Hepatocyte (in vitro differentiated cells): ENCODE measurements at regions not wholly inside any gene's neighbourhood (a gene's known extent, or its start where the extent isn't known, plus 50 kb on each side); places are given as distances from the start of the nearest gene placed in this dataset.

Experiments used
- DNase-seq: peaks from one replicate; pipeline ENCODE4 v3.0.0-alpha.2; 2016; ENCODE audit warnings: low spot score
- H2AFZ ChIP-seq: fragments of 200-600 bp; sonication (generic); 2 replicates; pipeline ENCODE4 v1.6.0; 2016; ENCODE audit warnings: antibody characterized with exemption, mild to moderate bottlenecking
- H3K27ac ChIP-seq: fragments of 200-600 bp; sonication (generic); 2 replicates; pipeline ENCODE4 v1.5.1; 2016; ENCODE audit warnings: mild to moderate bottlenecking
- H3K27me3 ChIP-seq: fragments of 200-600 bp; sonication (generic); 2 replicates; pipeline ENCODE4 v1.6.1; 2016
- H3K36me3 ChIP-seq: fragments of 200-600 bp; sonication (generic); replicated peaks from 2 replicates; pipeline ENCODE4 v1.5.1; 2016; ENCODE audit warnings: low read depth; ENCODE audit not compliant: insufficient read depth
- H3K4me1 ChIP-seq: fragments of 200-600 bp; sonication (generic); 2 replicates; pipeline ENCODE4 v1.5.1; 2016; ENCODE audit warnings: mild to moderate bottlenecking, moderate library complexity; ENCODE audit not compliant: insufficient read depth
- H3K4me2 ChIP-seq: fragments of 200-600 bp; sonication (generic); 2 replicates; pipeline ENCODE4 v1.6.0; 2016
- H3K4me3 ChIP-seq: fragments of 200-600 bp; sonication (generic); 2 replicates; pipeline ENCODE4 v1.5.1; 2016; ENCODE audit warnings: mild to moderate bottlenecking
- H3K79me2 ChIP-seq: fragments of 200-600 bp; sonication (generic); 2 replicates; pipeline ENCODE4 v1.6.0; 2017; ENCODE audit warnings: mild to moderate bottlenecking
- H3K9me2 ChIP-seq: fragments of 200-600 bp; sonication (generic); replicated peaks from 2 replicates; pipeline ENCODE4 v1.6.0; 2017; ENCODE audit warnings: mild to moderate bottlenecking; ENCODE audit not compliant: insufficient read depth
- H3K9me3 ChIP-seq: fragments of 200-600 bp; sonication (generic); 2 replicates; pipeline ENCODE4 v1.5.1; 2016; ENCODE audit warnings: low read depth, mild to moderate bottlenecking
- H4K20me1 ChIP-seq: fragments of 200-600 bp; sonication (generic); 2 replicates; pipeline ENCODE4 v1.6.0; 2016; ENCODE audit warnings: mild to moderate bottlenecking; ENCODE audit not compliant: insufficient read depth, poor library complexity, severe bottlenecking
- EZH2 ChIP-seq: fragments of 200-600 bp; sonication (generic); IDR thresholded peaks from 2 replicates; pipeline ENCODE4 v1.6.1; 2016; ENCODE audit warnings: antibody characterized with exemption, mild to moderate bottlenecking, borderline replicate concordance
- EZH2phosphoT487 ChIP-seq: fragments of 200-600 bp; sonication (generic); IDR thresholded peaks from one replicate; pipeline ENCODE4 v1.6.1; 2018; ENCODE audit warnings: antibody characterized with exemption, mild to moderate bottlenecking, low read depth, moderate library complexity; ENCODE audit not compliant: unreplicated experiment, severe bottlenecking
- WGBS: methylation state at CpG from one replicate; pipeline ENCODE4 v1.1.6; 2016; ENCODE audit warnings: low lambda C conversion rate; ENCODE audit errors: missing lambda C conversion rate; 5-methylcytosine and 5-hydroxymethylcytosine counted together
- TF ChIP-seq, protein P1 (sequence below): fragments of 200-600 bp; sonication (generic); IDR thresholded peaks from 2 replicates; pipeline ENCODE4 v1.5.1; 2016; ENCODE audit warnings: antibody characterized with exemption, mild to moderate bottlenecking; ENCODE audit not compliant: poor library complexity

DNA sequence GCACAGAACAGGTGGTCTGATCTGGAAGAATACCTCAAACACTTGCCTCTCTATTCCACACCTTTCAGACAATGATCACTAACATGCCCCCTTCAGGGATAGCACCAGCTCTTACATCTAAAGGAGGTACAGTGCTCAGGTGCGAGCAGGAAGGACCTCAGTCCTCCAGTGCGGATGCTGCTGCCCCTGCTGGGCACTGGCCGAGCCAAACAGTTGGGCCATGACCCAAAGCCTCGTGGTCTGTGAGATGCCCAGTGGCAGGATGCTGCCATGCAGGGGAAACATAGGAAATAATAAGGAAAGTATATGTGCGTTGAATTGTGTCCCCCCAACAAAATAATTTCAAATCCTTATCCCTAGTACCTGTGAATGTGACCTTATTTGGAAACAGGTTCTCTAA lies 243.7 kb downstream of the NDUFA10 start:
- H3K4me2 ChIP-seq: no peak overlapping the region
- TF ChIP-seq, protein P1, sequence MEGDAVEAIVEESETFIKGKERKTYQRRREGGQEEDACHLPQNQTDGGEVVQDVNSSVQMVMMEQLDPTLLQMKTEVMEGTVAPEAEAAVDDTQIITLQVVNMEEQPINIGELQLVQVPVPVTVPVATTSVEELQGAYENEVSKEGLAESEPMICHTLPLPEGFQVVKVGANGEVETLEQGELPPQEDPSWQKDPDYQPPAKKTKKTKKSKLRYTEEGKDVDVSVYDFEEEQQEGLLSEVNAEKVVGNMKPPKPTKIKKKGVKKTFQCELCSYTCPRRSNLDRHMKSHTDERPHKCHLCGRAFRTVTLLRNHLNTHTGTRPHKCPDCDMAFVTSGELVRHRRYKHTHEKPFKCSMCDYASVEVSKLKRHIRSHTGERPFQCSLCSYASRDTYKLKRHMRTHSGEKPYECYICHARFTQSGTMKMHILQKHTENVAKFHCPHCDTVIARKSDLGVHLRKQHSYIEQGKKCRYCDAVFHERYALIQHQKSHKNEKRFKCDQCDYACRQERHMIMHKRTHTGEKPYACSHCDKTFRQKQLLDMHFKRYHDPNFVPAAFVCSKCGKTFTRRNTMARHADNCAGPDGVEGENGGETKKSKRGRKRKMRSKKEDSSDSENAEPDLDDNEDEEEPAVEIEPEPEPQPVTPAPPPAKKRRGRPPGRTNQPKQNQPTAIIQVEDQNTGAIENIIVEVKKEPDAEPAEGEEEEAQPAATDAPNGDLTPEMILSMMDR: no peak
- no peaks in the 10 kb centered on the region for H3K79me2 ChIP-seq
- no peaks in the 10 kb centered on the region for H3K9me3 ChIP-seq
- H3K9me2 ChIP-seq: no peaks in the 10 kb centered on the region
- no peaks in the 10 kb centered on the region for H4K20me1 ChIP-seq
- no peaks in the 10 kb centered on the region for H3K27me3 ChIP-seq
- DNase-seq: no peak
- H3K27ac ChIP-seq: no peak overlapping the region
- H3K4me1 ChIP-seq: peaks cover under 1% of the 10 kb centered on the region
- no peak overlapping the region for H3K4me3 ChIP-seq
- no peak overlapping the region for H2AFZ ChIP-seq
- H3K36me3 ChIP-seq: no peaks in the 10 kb centered on the region
- 93% methylated on average over 5 of the region's 5 CpGs for WGBS

- WGBS: 92% methylated on average over 19 of the region's 19 CpGs
- DNase-seq: no peak
- no peak overlapping the region for H3K4me2 ChIP-seq
Measured at GRCh38 chr2:239780236-239780994, 244.7 kb downstream of the NDUFA10 start.

DNA sequence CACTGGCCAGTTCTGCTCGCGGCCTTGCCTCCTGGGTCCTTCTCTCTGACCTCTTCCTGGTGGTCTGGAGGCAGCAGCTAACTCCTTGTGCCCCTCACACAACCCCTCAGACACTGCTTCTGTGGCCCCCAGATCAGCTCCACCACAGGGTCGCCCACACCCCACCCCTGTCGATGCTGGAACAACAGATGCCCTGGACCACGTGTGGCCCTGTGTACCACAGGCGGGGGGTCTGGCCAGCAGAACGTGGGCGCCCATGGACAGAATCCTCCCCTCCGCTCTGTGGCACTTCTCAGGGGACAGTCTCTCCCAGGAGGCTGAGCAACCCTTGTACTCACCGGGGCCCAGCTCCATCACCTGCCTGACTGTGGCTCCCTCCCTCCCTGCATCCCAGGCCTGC lies 245.6 kb downstream of the NDUFA10 start:
- no peaks in the 10 kb centered on the region for H3K36me3 ChIP-seq
- no peak overlapping the region for H3K4me2 ChIP-seq
- TF ChIP-seq EZH2: no peak
- TF ChIP-seq, protein P1: no peak
- no peak for TF ChIP-seq EZH2phosphoT487
- H2AFZ ChIP-seq: no peak overlapping the region
- no peak overlapping the region for H3K4me3 ChIP-seq
- H4K20me1 ChIP-seq: no peaks in the 10 kb centered on the region
- no peak overlapping the region for H3K27ac ChIP-seq
- WGBS: 95% methylated on average over 10 of the region's 10 CpGs
- H3K4me1 ChIP-seq: peaks cover 6% of the 10 kb centered on the region
- H3K79me2 ChIP-seq: no peaks in the 10 kb centered on the region
- no peak for DNase-seq
- no peaks in the 10 kb centered on the region for H3K9me3 ChIP-seq
- peaks cover 2% of the 10 kb centered on the region for H3K27me3 ChIP-seq
- H3K9me2 ChIP-seq: no peaks in the 10 kb centered on the region

More at GRCh38 chr2:239780236-239780994, 244.7 kb downstream of the NDUFA10 start:
- Histone ChIP-seq H3K9me3 (no peaks in the 10 kb centered on the region), H3K27me3 (no peaks in the 10 kb centered on the region), H3K79me2 (no peaks in the 10 kb centered on the region), H2AFZ (no peak overlapping the region), H4K20me1 (no peaks in the 10 kb centered on the region), H3K27ac (no peak overlapping the region), H3K4me3 (no peak overlapping the region), H3K4me1 (peaks cover 6% of the 10 kb centered on the region), H3K9me2 (no peaks in the 10 kb centered on the region), H3K36me3 (no peaks in the 10 kb centered on the region)
- no peak for TF ChIP-seq EZH2phosphoT487
- TF ChIP-seq, protein P1: no peak
- no peak for TF ChIP-seq EZH2
